Cardiac fibroblast (primary cell): ENCODE measurements at regions not wholly inside any gene's neighbourhood (a gene's known extent, or its start where the extent isn't known, plus 50 kb on each side); places are given as distances from the start of the nearest gene placed in this dataset.

ENCODE experiments used
- DNase-seq, 2 donors: peaks; one replicate each; pipeline versions ENCODE4 v3.0.0 to v3.0.0-alpha.2; 2010; ENCODE audit warnings: low read depth in 2 of 2
- H3K4me3 ChIP-seq, 2 donors: replicated peaks in 1 of 2; 1 replicate in 1 of 2; 2 replicates in 1 of 2; pipeline ENCODE4 v1.5.1; 2011; ENCODE audit warnings: low read depth in 2 of 2, low read length in 2 of 2, mild to moderate bottlenecking in 2 of 2, moderate library complexity in 1 of 2
- TF ChIP-seq, protein P1 (sequence below): IDR thresholded peaks from one replicate; pipeline ENCODE4 v1.5.1; 2011; ENCODE audit warnings: low read depth, mild to moderate bottlenecking, low read length, inconsistent platforms

DNA sequence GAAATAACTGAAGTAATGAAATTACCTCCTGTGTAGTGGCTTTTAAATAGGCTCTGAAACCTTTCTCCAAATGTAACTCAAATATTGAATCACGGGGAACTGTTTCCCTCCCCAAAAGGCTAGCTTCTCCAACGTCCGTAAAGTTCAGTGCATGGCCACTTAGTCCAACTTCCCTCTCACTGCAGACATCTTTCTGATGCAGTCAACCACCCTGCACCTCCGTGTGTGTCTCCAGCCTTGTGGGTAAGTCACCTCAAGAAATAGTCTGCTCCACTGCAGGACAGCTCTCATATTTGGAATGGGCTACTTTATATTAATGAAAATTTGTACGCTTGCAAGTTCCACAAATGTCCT is 152.5 kb upstream of the CYRIA start:
- TF ChIP-seq, protein P1, sequence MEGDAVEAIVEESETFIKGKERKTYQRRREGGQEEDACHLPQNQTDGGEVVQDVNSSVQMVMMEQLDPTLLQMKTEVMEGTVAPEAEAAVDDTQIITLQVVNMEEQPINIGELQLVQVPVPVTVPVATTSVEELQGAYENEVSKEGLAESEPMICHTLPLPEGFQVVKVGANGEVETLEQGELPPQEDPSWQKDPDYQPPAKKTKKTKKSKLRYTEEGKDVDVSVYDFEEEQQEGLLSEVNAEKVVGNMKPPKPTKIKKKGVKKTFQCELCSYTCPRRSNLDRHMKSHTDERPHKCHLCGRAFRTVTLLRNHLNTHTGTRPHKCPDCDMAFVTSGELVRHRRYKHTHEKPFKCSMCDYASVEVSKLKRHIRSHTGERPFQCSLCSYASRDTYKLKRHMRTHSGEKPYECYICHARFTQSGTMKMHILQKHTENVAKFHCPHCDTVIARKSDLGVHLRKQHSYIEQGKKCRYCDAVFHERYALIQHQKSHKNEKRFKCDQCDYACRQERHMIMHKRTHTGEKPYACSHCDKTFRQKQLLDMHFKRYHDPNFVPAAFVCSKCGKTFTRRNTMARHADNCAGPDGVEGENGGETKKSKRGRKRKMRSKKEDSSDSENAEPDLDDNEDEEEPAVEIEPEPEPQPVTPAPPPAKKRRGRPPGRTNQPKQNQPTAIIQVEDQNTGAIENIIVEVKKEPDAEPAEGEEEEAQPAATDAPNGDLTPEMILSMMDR: no peak
- no peak overlapping the region for H3K4me3 ChIP-seq
- DNase-seq: no peak

DNA sequence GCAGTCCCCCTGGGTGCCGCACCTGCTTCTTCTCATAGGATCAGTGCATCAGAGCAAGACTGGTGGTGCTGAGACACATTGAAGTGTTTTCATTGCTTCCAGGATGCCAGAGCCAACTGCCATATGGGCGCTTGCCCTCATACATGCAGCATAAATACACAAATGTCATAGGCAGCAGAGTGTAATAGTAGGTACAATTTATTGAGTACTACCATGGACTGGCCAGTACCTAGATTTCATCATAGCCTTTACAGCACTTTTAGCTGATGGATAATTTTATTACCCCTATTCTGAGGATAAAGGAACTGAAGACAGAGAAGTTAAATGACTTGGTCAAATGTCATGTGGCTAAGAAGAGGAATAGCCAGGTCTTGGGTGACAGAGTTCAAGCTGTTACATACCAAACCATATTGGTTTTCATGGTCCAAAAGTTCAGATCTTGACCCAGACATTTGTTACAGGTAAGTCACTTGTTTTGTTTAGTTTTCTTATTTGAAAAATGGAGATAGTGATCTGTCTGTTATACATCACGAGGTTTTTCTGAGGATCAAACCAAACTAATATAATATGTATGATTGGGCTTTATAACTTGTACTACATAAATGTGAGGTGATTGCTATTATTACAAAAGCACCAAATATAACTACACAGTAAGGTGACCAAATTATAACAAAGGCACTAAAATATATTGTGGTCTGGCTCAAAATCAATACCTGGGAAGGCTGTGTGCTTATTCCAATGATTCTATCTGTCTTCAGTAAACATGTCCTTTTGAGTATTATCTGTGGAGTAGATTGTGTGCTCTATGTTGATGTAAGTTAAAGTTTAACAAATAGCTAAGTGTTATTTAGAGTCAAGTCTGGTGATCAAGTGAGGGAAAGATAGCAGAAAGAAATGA is 151.9 kb upstream of the CYRIA start:
- TF ChIP-seq, protein P1: no peak
- DNase-seq: no peak
- H3K4me3 ChIP-seq: no peak overlapping the region

DNA sequence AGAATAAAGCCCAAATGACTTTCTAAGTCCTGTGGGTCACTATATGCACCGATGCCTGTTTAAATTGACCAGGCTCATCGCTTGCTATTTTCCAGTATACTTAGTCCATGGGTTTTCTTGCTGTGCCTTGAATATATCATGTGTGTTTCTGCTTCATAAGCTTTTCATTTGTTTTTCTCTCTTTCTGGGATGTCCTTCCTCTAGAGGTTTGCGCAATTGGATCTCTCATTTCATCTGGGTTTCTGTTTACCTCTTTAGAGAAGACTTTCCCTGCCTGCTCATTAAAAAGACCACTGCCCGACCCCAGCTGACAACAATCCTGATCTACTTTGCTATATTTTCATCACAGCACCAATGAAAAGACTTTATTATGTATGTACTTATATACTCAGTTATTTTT is 150.9 kb upstream of the CYRIA start:
- H3K4me3 ChIP-seq: no peak overlapping the region
- TF ChIP-seq, protein P1: no peak
- DNase-seq: no peak

DNA sequence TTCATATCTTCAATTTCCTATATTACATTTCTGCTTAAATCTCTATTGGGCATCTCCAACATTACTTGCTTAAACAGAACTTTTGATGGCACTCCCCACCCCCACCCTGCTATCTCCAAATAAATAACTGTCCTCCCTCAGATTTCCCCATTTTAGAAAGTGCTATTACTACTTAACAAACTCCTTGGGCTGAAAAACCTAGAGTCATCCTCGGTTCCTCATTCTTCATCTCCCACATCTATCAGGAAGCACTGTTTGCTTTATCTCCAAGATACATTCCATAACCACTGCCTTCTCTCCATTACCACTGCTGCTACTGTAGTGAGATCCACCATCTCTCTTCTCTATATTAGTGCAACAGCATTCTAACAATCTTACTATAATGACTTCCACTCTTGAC is 150.4 kb upstream of the CYRIA start:
- H3K4me3 ChIP-seq: no peak overlapping the region
- no peak for DNase-seq
- TF ChIP-seq, protein P1: no peak

DNA sequence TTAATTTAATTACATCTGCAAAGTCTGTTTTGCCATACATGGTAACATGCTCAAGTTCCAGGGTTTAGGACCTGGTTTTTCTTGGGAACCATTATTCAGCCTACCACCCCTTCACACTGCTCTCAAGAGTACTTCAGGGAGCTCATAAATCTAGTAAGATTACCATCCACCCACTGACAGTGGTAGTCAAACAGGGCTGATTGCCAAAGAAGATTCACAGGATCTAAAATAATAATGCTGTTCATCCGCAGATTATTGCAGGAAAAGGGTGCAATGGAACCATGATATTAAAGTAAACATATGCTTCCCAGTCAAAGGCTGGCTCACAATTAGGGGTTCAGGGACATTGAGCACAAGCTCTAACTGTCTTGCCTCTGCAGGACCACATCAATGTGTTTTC is 148.0 kb upstream of the CYRIA start:
- TF ChIP-seq, protein P1: no peak
- DNase-seq: no peak
- H3K4me3 ChIP-seq: no peak overlapping the region

DNA sequence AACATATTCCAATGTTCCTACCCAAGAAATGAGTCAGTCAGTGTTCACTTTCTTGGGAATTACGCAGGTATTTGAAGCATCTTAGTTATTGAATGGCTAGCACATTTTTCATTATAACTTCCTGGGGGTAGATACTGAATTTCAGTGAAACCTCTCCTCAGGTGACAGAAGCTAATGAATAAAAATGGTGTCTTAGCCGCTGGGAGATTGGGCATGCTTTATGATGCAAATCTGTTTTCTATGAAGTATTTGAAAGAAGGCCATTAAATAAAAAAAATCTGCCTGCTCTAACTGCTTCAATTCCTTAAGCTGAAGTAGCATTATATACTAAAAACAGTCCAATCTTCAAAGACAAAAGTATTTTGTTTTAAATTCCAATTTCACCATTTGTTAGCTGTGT is 132.8 kb upstream of the CYRIA start:
- TF ChIP-seq, protein P1: no peak
- H3K4me3 ChIP-seq: no peak overlapping the region
- DNase-seq: no peak

DNA sequence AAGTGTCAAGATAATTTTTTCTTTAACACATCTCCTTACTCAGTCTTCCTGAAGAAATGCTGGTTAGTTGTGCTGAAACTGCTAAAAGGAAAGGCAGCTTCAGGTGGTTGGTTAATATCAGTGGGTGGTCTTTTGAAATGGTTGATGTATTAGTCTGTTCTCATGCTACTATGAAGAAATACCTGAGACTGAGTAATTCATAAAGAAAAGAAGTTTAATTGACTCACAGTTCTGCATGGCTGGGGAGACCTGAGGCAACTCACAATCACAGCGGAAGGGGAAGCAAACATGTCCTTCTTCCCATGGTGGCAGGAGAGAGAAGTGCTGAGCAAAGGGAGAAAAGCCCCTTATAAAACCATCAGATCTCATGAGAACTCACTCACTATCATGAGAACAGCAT is 125.9 kb upstream of the CYRIA start:
- TF ChIP-seq, protein P1: no peak
- no peak for DNase-seq
- H3K4me3 ChIP-seq: no peak overlapping the region
